ENCODE measurements at regions not wholly inside any gene's neighbourhood (a gene's known extent, or its start where the extent isn't known, plus 50 kb on each side); places are given as distances from the start of the nearest gene placed in this dataset.

- TF ChIP-seq HMGXB4 (CRISPR knock-in tag; IDR thresholded peaks at IDR 0.05) = no peak
- no peak for TF ChIP-seq CTCF (IDR thresholded peaks at IDR 0.05)
Measured at GRCh38 chr22:34829485-34829884, 236.5 kb upstream of the ISX start.

Measured in WTC11 (cell line).